ENCODE measurements at regions not wholly inside any gene's neighbourhood (a gene's known extent, or its start where the extent isn't known, plus 50 kb on each side); places are given as distances from the start of the nearest gene placed in this dataset.
"Not testable (repeated sequence)": the region's sequence is repeated elsewhere in the genome, so short reads cannot be mapped to it uniquely, and the experiment has no call there.

- TF ChIP-seq CTCF (IDR thresholded peaks at IDR 0.05; ENCODE audit: low read depth, low read length); POLR2A (IDR thresholded peaks at IDR 0.05; ENCODE audit: extremely low read depth, insufficient read length); MYC (IDR thresholded peaks at IDR 0.05; ENCODE audit: low read depth, low read length): not testable (repeated sequence)
Measured at GRCh38 chr15:20204177-20204866, 337.3 kb downstream of the GOLGA6L6 start.

Measured in NB4 (cell line).